GM18519 (cell line): ENCODE measurements at regions not wholly inside any gene's neighbourhood (a gene's known extent, or its start where the extent isn't known, plus 50 kb on each side); places are given as distances from the start of the nearest gene placed in this dataset.
A peak's percentile ranks its signal among the peaks of the same experiment; 100 is the strongest.

Experiments used
- ATAC-seq: cut with Tn5 transposase; IDR thresholded peaks from one replicate; pipeline ENCODE4 v1.9.1; 2021; ENCODE audit warnings: mild to moderate bottlenecking, moderate library complexity; ENCODE audit not compliant: unreplicated experiment, low FRiP score

- peak; percentile 86 for ATAC-seq
Observed at GRCh38 chr5:160508780-160509361, 87.2 kb downstream of the PTTG1 start.

DNA sequence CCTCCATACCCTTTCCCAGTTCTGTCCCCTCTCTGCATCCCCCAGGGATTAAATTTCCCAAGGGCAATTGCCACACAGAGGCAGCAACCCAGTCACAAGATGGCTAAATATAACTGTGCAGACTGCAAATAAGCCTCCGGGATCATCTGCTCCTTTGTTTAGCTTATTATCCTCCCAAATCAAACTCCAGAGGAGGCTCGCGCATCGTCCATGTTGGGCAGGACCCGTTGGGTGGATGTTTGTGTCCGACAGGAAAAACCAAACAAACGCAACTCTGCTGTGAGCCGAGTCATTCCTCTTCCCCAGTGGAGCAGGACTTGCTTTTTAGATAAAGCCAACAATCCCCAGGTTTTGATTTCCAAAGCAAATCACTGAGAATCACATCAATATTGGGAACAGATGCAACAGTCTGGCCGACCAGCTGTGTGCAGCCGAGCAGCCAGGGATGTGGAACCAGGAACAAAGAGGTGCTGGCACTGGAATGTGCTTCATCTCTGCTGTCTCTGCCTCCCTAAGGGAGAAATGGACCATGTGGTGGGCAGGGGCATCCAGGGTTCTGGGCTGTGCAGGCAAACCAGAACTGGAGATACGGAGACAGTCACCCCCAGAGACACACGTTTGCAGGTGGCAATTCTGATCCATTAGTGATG lies 89.8 kb downstream of the PTTG1 start:
- no peak for ATAC-seq
